Activated CD8-positive, alpha-beta T cell treated with anti-CD3 and anti-CD28 coated beads for 36 hours (primary cell): ENCODE measurements at regions not wholly inside any gene's neighbourhood (a gene's known extent, or its start where the extent isn't known, plus 50 kb on each side); places are given as distances from the start of the nearest gene placed in this dataset.

ENCODE experiments used
- ATAC-seq: fragments of 200-7000 bp; cut with Tn5 transposase; one replicate; pipeline ENCODE4 v1.10.0; 2021; ENCODE audit warnings: mild to moderate bottlenecking, moderate library complexity
- CTCF ChIA-PET: fragments of 350-600 bp; sonication (Branson Sonifier 250); formaldehyde crosslinking; loops from one replicate; lab custom pipeline; 2021; ENCODE audit warnings: antibody characterized with exemption; lab: Charles Lee
- POLR2A ChIA-PET: fragments of 350-600 bp; sonication (Branson Sonifier 250); formaldehyde crosslinking; loops from one replicate; lab custom pipeline; 2021; ENCODE audit warnings: antibody characterized with exemption; lab: Charles Lee
- DNase-seq: peaks from one replicate; pipeline ENCODE4 v3.0.0-alpha.2; 2020
- H3K27ac Mint-ChIP-seq: one replicate; pipeline ENCODE4 v1.8.0; 2021; ENCODE audit warnings: mild to moderate bottlenecking, mixed read lengths
- H3K27me3 Mint-ChIP-seq: one replicate; pipeline ENCODE4 v1.8.0; 2021; ENCODE audit warnings: mixed read lengths
- H3K36me3 Mint-ChIP-seq: one replicate; pipeline ENCODE4 v1.8.0; 2021; ENCODE audit warnings: low read depth, mixed read lengths
- H3K4me1 Mint-ChIP-seq: one replicate; pipeline ENCODE4 v1.8.0; 2021; ENCODE audit warnings: low read depth, mixed read lengths
- H3K4me3 Mint-ChIP-seq: one replicate; pipeline ENCODE4 v1.8.0; 2021; ENCODE audit warnings: mild to moderate bottlenecking, moderate library complexity, mixed read lengths
- H3K9me3 Mint-ChIP-seq: one replicate; pipeline ENCODE4 v1.8.0; 2021; ENCODE audit warnings: mixed read lengths
- intact Hi-C: fragments of 100-400 bp; cut with micrococcal nuclease; formaldehyde crosslinking; loops from one replicate; pipeline ENCODE4 v1.10.0; 2022
- TF ChIP-seq, protein P1 (sequence below): fragments of 200-600 bp; IDR thresholded peaks from one replicate; pipeline ENCODE4 v1.8.0; 2022; ENCODE audit warnings: antibody characterized with exemption, mild to moderate bottlenecking

DNA sequence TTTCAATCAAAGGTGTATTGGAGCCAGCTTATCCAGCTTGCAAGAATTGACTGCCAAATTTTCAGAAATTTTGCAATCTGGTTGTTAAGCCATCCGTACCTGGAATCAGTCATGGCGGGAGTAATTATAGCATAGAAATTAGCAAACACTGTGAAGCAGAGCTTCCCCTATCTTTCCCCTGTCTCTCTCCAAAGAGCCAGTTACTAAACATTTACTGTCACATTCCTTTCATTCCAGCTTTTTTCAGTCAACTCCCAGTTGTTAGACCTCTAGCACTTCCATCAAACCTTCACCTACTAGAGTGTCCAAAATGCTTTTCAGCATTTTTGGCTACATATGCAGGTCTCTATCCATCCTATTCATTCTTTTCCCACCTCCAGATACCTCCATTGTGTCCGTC, 137.4 kb downstream of the MC4R start:
- Mint-ChIP-seq H3K27ac (no peak overlapping the region), H3K27me3 (no peaks in the 10 kb centered on the region), H3K4me1 (no peaks in the 10 kb centered on the region), H3K36me3 (no peaks in the 10 kb centered on the region), H3K4me3 (no peak overlapping the region), H3K9me3 (no peaks in the 10 kb centered on the region)
- DNase-seq, result no peak
- no peak for ATAC-seq
- POLR2A ChIA-PET, result no interaction called here
- intact Hi-C loops, result no loop called here
- TF ChIP-seq, protein P1, sequence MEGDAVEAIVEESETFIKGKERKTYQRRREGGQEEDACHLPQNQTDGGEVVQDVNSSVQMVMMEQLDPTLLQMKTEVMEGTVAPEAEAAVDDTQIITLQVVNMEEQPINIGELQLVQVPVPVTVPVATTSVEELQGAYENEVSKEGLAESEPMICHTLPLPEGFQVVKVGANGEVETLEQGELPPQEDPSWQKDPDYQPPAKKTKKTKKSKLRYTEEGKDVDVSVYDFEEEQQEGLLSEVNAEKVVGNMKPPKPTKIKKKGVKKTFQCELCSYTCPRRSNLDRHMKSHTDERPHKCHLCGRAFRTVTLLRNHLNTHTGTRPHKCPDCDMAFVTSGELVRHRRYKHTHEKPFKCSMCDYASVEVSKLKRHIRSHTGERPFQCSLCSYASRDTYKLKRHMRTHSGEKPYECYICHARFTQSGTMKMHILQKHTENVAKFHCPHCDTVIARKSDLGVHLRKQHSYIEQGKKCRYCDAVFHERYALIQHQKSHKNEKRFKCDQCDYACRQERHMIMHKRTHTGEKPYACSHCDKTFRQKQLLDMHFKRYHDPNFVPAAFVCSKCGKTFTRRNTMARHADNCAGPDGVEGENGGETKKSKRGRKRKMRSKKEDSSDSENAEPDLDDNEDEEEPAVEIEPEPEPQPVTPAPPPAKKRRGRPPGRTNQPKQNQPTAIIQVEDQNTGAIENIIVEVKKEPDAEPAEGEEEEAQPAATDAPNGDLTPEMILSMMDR, result no peak
- CTCF ChIA-PET, result no interaction called here

- Mint-ChIP-seq H3K36me3 (no peaks in the 10 kb centered on the region), H3K4me1 (no peaks in the 10 kb centered on the region), H3K9me3 (no peaks in the 10 kb centered on the region), H3K4me3 (no peak overlapping the region), H3K27ac (no peak overlapping the region), H3K27me3 (no peaks in the 10 kb centered on the region)
- CTCF ChIA-PET, result no interaction called here
- intact Hi-C loops, result no loop called here
- POLR2A ChIA-PET, result no interaction called here
- TF ChIP-seq, protein P1, result no peak
- ATAC-seq (no peak), DNase-seq (no peak)
These were observed 140.0 kb downstream of the MC4R start for GRCh38 chr18:60232541-60232940.

DNA sequence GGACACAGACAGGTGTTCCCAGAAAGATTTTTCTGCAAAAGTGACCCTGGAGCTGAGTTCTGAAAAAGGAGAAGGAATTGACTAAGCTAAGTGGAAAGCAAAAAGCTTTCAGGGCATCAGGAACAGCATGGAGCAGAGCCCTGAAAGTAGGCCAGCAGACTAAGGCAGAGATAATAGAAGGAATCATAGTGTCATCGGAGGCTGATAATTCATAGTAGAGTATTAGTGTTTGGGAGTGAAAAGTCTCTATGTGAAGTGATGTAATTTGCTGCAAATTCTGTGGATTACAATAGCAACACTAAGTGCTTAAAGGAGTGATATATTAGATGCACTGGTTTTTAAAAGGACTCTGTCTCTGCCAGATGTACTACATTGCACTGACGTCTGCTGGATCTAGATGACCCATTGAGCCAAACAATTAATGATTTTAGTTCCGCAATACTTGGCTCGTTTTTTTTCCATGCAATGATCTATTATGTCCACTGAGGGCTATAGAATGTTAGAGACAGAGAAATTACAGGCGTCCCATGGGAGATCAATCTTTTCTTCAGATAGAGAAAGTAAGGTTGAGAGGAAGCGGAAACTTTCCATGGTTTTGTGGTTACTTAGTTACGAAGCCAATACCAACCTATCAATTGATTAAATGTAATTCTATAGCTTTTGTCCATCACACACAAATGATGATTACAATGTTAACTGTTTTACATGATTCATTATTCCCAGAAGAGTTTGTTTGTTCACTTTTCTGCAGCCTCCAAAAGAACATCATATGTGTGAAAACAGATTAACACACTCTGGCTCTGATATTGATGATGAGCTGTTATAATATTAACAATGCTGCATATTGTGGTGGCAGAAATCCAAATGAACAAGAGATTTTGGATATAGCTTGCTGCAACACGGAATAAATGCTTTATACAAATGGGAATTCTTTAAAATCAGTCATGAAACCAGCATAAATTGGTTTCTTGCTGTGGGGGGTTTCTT, 143.7 kb downstream of the MC4R start:
- no peak for DNase-seq
- no peak for ATAC-seq
- H3K9me3 Mint-ChIP-seq, result peaks cover 8% of the 10 kb centered on the region
- POLR2A ChIA-PET, result no interaction called here
- TF ChIP-seq, protein P1, result no peak
- no peak overlapping the region for H3K4me3 Mint-ChIP-seq
- H3K27me3 Mint-ChIP-seq, result no peaks in the 10 kb centered on the region
- intact Hi-C loops, result no loop called here
- CTCF ChIA-PET, result no interaction called here
- H3K4me1 Mint-ChIP-seq, result no peaks in the 10 kb centered on the region
- H3K36me3 Mint-ChIP-seq, result no peaks in the 10 kb centered on the region
- no peak overlapping the region for H3K27ac Mint-ChIP-seq

- Mint-ChIP-seq H3K9me3 (no peaks in the 10 kb centered on the region), H3K4me1 (no peaks in the 10 kb centered on the region), H3K4me3 (no peak overlapping the region), H3K27ac (no peak overlapping the region), H3K27me3 (no peaks in the 10 kb centered on the region), H3K36me3 (no peaks in the 10 kb centered on the region)
- TF ChIP-seq, protein P1, result no peak
- no peak for DNase-seq
- no peak for ATAC-seq
- intact Hi-C loops, result no loop called here
- ChIA-PET CTCF (no interaction called here), POLR2A (interaction anchor here (0.6 kb wide), 1 partner anchor 428 kb away, joined by 4 read pairs; no protein-coding TSS in a partner anchor)
These were observed 157.1 kb downstream of the MC4R start for GRCh38 chr18:60215432-60215831.

DNA sequence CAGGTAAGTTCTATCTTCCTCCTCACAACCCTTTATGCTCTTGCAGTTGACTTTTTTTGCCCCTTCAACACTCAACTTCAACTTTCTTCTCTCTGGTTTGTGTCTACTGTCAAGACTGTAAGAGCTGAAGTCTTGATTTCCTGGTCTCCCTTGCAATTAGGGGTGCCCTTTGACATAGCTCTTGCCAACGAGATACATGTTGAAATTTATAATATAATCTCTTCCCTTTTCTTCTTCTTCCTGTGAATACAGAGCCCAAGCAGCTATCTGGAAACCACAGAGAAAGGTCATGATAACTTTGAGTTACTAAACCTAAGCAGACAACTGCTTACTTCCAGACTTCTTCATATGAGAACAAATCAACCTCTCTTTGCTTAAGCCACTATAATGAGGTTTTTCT, 163.5 kb downstream of the MC4R start:
- DNase-seq, result no peak
- no peak for ATAC-seq
- H3K36me3 Mint-ChIP-seq, result no peaks in the 10 kb centered on the region
- no peaks in the 10 kb centered on the region for H3K9me3 Mint-ChIP-seq
- ChIA-PET CTCF (interaction anchor here (1.7 kb wide), 1 partner anchor 8 kb away, joined by 6 read pairs; no protein-coding TSS in a partner anchor), POLR2A (no interaction called here)
- no peaks in the 10 kb centered on the region for H3K27me3 Mint-ChIP-seq
- H3K27ac Mint-ChIP-seq, result no peak overlapping the region
- no peak overlapping the region for H3K4me3 Mint-ChIP-seq
- H3K4me1 Mint-ChIP-seq, result no peaks in the 10 kb centered on the region
- TF ChIP-seq, protein P1, result no peak
- intact Hi-C loops, result no loop called here
